Suppressor macrophage treated with lipopolysaccharide for 1 hour (primary cell): ENCODE measurements at regions not wholly inside any gene's neighbourhood (a gene's known extent, or its start where the extent isn't known, plus 50 kb on each side); places are given as distances from the start of the nearest gene placed in this dataset.
A peak's percentile ranks its signal among the peaks of the same experiment; 100 is the strongest.
"Not testable (repeated sequence)": the region's sequence is repeated elsewhere in the genome, so short reads cannot be mapped to it uniquely, and the experiment has no call there.

Source experiments
- DNase-seq, 3 donors: peaks; one replicate each; pipeline ENCODE4 v3.0.0-alpha.2; 2020 to 2022

- DNase-seq = no peak
Observed at GRCh38 chr18:38648179-38648578, 1082.6 kb upstream of the CELF4 start.

GRCh38 chr18:38646296-38646695 lies 1080.7 kb upstream of the CELF4 start:
- DNase-seq = no peak

GRCh38 chr18:38644875-38645641 lies 1079.5 kb upstream of the CELF4 start:
- no peak for DNase-seq

GRCh38 chr18:38642711-38643110 lies 1077.1 kb upstream of the CELF4 start:
- no peak for DNase-seq

- not testable (repeated sequence) for DNase-seq
Observed at GRCh38 chr18:38639700-38640099, 1074.1 kb upstream of the CELF4 start.

- DNase-seq = no peak
Observed at GRCh38 chr18:38635709-38636430, 1070.3 kb upstream of the CELF4 start.

GRCh38 chr18:38634117-38634516 lies 1068.5 kb upstream of the CELF4 start:
- DNase-seq = no peak

GRCh38 chr18:38633333-38633732 lies 1067.7 kb upstream of the CELF4 start:
- DNase-seq = no peak

GRCh38 chr18:38619129-38619528 lies 1053.5 kb upstream of the CELF4 start:
- no peak for DNase-seq

GRCh38 chr18:38616306-38616705 lies 1050.7 kb upstream of the CELF4 start:
- DNase-seq = no peak

- DNase-seq = no peak
Observed at GRCh38 chr18:38612904-38613303, 1047.3 kb upstream of the CELF4 start.

- DNase-seq = peak in 2 of 3 donors; percentile 0 to 8
Observed at GRCh38 chr18:38611036-38611964, 1045.7 kb upstream of the CELF4 start.

GRCh38 chr18:38606841-38607240 lies 1041.2 kb upstream of the CELF4 start:
- no peak for DNase-seq

- DNase-seq = no peak
Observed at GRCh38 chr18:38602341-38602740, 1036.7 kb upstream of the CELF4 start.

GRCh38 chr18:38587571-38587970 lies 1022.0 kb upstream of the CELF4 start:
- no peak for DNase-seq

- DNase-seq = no peak
Observed at GRCh38 chr18:38586327-38586726, 1020.7 kb upstream of the CELF4 start.

GRCh38 chr18:38579764-38580163 lies 1014.2 kb upstream of the CELF4 start:
- no peak for DNase-seq

GRCh38 chr18:38576916-38577315 lies 1011.3 kb upstream of the CELF4 start:
- no peak for DNase-seq

- no peak for DNase-seq
Observed at GRCh38 chr18:38576349-38576748, 1010.8 kb upstream of the CELF4 start.

GRCh38 chr18:38575648-38576047 lies 1010.0 kb upstream of the CELF4 start:
- no peak for DNase-seq

- no peak for DNase-seq
Observed at GRCh38 chr18:38575023-38575422, 1009.4 kb upstream of the CELF4 start.

GRCh38 chr18:38572554-38573111 lies 1007.0 kb upstream of the CELF4 start:
- no peak for DNase-seq

GRCh38 chr18:38571651-38572050 lies 1006.1 kb upstream of the CELF4 start:
- DNase-seq = no peak
